HG03469 (cell line): ENCODE measurements at regions not wholly inside any gene's neighbourhood (a gene's known extent, or its start where the extent isn't known, plus 50 kb on each side); places are given as distances from the start of the nearest gene placed in this dataset.
"Not testable (repeated sequence)": the region's sequence is repeated elsewhere in the genome, so short reads cannot be mapped to it uniquely, and the experiment has no call there.

ENCODE experiments used
- ATAC-seq: cut with Tn5 transposase; IDR thresholded peaks from one replicate; pipeline ENCODE4 v1.9.1; 2021; ENCODE audit warnings: mild to moderate bottlenecking, moderate library complexity, moderate number of reproducible peaks; ENCODE audit not compliant: unreplicated experiment

DNA sequence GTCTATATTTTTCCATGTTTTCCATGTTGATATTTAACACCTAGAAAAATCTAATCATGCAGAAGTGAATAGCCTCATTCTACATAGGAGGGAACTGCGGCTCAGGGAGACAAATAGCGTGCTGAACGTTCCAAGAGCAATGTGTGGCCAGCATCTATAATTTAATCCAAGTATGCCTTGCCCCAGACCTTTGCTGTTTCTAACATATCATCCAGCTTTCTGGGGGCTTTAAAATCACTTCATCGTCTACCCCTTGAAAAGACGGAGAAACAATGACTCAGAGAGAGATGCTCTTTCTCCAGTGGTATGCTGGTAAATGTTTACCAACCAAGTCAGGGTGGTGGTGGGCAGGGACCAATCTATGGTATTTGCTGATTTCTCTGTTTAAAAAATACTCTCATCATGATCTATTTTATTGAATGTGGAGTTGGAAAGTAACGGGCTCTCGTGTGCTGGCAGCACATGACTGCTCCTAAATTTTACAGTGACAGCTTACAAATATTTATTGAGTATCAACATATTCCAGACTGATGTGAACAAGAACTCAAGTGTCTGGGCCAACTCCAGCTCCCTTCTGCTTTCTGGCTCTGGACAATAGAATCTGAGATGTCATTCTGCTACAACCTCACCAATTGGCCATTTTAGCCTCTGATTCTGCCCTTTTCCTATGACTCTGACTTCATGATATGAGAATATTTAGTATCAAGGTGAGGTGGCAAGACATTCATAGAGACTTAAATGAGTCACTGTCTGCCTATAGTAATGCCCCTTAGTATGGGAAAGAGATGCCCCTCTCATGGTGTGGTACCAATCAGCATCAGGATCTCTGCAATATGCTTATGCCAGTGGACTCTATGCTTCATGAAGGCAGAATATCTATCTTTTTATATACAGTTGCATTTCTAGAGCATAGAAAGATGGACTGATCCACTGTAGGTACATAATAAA is 407.4 kb upstream of the TNC start:
- ATAC-seq, result no peak

DNA sequence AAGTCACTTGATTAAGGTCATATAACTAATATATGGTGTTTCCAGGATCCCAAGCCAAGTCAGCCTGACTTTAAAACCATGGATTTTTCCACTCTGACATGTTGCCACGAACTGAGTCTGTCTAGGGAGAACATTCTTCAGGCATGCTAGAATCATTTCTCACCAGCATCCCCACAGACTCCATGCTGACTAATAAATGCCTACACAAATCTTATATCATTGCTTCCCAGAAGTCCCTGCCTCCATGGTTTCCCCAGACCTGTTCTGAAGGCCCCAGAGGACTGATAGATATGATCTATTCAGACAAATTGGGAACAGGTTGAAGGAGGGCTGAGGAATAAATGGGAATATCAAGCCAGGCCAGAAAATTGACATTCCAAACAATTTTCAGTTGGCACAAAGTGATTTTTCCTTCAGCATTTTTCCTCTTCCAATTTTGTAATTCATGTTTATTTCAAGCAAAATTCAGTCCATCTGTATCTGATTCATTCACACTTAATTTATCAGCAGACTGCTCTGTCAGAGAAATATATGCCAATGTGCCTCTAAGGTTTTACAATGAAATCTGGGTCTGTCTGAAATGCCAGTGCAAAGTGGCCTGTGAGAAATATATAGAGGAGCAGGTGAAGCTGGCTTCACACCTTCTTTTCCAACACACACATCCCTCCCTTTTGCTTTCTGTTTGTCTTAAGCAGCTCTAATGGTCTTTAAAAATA is 413.6 kb upstream of the TNC start:
- ATAC-seq, result no peak

DNA sequence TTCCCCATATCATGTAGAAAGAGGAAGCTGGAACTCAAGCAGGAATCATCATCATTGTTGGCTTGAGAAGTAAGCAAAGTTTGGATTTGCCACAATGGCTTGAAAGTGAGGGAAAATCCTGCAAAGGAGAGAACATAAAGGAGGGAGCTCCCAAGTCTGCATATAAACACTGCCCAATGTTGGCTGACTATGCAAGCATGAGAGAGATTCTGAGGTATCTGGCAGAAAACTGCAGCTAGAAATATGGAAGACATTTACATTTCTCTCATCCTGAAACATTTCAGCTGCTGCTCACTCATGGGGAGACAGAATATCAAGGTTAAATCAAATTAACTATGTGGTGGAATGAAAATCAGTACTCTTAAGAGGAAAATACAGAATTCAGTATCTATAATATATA is 415.6 kb upstream of the TNC start:
- ATAC-seq, result no peak

DNA sequence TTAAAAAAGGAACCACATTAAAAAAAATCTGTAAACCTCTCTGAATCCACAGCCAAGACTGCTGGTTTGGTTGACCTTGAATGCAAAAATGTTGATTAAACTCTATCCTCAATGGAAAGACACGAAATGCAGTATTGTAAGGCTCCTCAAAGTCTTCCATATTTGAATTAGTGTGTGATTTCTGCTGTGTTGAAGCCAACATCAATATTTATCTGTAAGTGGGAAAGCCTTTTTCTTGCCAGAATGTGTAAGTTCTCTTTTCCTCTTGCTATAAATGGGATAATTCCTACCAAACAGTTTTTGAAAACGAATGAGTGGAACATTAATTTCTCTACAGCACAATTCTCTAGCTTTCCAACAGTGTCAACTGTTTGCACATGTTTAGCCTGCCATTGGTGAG is 422.1 kb upstream of the TNC start:
- no peak for ATAC-seq

DNA sequence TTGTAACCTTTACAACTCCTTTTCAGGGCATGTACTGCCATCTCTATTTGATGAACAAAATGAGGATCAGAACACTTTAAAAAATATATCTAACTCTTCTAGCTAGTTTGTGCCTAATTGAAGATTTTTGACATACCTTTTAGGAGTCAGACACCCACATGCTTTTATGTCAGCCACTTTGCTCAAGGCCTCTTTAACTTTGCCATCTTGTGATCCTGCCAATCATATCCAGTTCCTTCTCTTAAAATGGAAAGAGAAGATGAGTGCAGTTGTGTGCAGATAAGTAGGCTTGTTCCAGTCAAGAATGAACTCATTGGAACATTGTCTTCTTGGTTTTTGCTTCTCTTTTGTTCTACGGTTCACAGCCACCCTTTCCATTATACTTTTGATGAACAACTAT is 425.6 kb upstream of the TNC start:
- ATAC-seq, result no peak

DNA sequence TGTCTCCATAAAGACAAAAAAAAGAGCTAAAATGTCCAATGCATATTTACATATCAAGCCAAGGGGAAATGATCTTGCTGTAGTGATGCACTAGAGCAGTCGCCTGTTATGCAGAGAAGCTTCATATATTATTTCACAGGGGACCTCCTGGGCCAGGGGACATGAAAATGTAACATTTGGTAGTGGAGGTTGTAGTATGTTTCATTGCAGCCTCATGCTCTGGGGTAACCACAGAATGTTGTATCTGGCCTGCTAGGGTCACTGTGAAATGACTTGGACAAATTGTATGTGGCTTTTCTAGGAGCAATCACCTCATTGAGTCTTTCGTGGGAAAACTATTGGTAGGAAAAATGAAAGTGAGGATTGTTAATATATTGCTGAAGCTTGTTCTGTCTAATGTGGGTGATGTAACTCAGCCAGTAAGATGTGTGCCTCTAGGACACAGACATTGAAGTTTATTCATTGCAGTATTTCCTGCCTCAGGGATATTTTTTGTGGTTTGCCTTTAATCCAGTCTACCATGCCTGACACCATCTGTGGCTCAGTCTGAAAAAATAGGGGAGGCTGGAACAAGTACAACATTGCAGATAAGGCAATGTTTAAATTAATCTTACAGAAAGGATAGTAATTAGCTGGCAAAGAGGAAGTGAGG is 430.8 kb upstream of the TNC start:
- no peak for ATAC-seq

DNA sequence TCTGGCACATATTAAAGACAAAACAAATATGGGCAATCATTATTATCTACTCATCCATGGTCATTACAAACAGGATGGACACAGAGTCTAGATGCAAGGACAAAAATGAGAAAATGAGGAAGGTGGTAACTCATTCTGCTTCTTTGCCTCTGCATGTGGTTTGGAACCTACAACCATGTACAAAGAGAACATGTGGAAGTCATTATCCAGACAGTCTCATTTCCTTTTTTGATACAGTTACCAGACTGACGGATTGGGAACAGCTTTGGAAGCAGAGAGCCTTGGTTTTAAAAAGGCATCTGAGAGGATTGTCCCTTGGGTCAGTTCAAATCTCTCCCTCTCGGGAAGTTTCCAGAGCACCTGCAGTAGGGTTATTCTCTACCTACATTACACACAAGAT is 433.4 kb upstream of the TNC start:
- ATAC-seq, result no peak

DNA sequence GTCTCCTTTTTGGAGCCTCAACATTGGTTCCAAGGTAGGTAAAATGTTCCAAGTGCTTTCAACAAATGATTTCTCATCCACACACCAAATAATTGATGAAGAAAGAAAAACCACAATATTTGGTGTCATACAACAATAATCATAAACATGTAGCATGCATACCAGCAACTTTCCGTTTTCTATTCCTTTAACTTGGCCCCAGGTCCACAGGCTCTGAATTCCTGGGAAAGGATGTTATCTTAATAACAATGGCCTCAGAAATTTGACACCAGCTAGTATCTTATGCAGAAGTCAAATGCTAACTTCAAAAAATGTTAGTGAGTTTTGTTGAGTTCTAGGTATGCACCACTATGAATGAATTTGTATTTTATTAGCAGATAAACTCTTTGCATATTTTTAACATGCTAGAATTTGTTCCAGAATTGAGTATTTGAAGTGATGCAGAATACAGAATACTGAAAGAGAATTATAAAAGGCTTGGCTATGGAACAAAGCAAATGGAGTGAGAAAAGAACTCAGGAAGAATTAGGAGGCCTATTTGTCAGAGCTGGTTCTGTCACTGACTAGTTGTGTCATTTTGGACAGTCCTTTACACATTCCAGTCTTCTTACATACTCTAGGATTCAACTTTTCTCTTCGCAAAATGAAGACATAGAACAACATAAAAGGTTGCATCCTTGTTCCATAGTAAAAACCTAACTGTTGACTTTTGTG is 435.3 kb upstream of the TNC start:
- ATAC-seq, result no peak

DNA sequence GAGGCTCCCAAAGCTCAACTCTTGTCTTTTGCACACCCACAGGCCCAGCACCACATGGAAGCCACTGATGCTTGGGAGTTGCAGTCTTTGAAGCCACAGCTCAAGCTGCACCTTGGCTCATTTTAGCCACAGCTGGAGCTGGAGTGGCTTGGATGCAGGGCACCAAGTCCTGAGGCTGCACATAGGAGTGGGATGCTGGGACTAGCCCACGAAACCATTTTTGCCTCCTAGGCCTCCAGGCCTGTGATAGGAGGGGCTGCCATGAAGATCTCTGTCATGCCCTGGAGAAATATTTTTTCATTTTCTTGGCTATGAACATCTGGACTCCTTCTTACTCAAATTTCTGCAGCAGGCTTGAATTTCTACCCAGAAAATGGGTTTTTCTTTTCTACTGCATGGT is 438.5 kb upstream of the TNC start:
- ATAC-seq, result no peak

DNA sequence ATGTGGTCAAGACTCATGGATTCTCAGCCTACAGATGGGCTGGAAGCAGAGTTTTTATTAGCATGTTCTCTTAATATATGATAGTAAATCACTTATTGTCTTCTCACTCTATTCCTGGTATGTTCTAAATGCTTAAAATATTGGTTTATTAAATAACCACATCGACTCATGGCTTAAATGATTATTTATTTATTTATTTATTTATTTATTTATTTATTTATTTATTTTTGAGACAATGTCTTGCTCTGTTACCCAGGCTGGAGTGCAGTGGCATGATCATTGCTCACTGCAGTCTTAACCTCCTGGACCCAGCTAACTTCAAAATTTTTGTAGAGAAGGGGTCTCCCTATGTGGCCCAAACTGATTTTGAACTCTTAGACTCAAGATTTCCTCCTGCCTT is 457.2 kb upstream of the TNC start:
- ATAC-seq, result no peak

DNA sequence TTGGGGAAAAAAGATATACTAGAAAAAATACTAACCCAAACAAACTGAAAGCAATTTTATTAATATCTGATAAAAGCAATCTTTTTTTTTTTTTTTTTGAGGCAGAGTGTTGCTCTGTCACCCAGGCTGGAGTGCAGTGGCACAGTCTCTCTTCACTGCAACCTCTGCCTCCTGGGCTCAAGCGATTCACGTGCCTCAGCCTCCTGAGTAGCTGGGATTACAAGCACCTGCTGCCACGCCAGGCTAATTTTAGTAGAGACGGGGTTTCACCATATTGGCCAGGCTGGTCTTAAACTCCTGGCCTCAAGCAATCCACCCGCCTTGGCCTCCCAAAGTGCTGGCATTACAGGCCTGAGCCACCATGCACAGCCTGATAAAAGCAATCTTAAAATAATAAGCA is 467.5 kb upstream of the TNC start:
- ATAC-seq, result not testable (repeated sequence)

DNA sequence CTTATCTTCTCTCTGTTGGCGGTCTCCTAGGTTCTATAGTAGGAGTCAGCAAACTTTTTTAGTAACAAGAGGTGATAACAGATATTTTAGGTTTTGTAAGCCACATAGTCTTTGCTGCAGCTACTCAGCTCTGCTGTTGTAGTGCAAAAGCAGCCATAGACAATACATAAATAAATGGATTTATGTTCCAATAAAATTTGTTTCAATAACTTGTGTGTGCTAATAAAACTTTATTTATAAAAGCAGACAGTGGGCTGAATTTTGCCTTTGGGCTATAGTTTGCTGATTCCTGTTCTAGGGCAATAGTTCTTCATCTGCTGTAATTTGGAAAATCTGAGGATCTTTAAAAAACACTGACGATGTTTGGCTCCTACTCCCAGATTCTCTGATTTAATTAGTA is 469.4 kb upstream of the TNC start:
- ATAC-seq, result no peak

DNA sequence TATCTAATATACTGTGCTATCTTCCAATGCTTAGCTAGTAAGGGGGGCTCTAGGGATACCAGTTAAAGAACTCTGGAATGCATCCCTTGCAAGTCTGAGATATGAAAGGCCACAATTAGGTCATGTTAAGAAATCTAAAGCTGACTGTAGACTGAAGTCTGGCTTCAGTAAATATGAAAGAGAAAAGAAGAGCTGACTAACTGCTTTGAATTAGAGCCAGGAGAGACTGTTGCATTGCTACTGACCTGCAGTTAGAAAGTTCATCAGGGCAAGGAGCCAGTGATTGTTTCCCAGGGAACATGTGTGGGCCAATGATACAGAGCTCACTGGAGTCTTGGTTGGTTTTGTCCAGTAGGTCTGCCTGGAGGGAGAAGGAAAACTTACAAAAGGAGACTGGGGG is 472.1 kb upstream of the TNC start:
- ATAC-seq, result no peak

DNA sequence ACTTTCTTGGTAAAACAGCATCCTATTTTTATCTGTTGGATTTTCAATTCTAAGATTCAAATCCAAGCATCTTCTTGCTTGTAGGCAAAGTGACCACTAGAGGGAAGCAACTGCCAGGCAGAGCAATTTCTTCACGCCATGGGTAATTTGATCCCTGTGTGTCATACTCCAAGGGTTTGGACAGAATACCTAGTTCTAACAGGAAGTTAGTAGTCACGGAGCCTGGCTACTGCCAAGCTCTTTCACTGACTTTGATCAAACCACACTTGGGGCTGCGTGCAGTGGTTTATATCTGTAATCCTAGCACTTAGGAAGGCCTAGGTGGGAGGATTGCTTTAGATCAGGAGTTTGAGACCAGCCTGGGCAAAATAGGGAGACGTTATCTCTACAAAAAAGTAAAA is 473.6 kb upstream of the TNC start:
- no peak for ATAC-seq

DNA sequence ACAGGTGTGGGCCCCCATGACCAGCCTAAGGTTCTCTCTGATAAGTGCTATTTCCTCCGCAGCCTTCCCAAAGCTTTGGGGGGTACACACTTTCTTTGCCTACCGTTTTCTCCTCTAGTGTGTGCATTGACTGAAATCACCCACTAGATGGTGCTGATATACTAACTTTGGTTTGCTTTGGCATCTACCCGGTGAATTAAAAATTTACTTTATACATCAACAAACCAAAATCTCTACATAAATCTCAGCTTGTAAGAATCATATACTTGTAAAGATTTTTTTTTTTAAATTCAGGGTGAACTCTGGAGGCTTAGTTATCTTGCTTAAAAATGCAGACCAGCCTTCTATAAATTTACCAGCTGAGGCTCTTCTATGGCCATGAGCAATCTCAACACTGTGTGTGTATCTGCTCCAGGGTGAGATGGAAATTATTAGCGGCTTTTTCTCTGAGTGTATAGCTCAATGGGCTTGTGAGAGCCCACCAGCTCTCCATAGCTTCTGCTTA is 475.7 kb upstream of the TNC start:
- ATAC-seq, result no peak

DNA sequence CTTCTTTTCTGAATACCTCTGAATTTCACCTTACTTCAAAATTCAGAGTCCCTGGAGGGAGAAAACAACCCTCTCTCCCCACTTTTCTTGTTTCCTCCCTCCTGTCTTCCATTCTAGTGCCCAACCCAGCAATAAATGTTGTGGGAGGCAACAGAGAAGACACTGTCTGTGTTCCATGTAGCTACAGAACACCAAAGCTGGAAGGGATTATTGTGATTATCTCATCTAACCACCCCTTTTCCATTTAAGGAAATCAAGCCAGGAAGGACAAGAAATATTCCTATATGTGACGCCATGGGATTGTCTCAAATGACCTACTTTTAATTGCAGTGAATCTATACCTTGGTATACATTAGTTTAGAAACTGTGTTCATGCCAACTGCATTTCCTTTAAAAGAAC is 476.6 kb upstream of the TNC start:
- no peak for ATAC-seq

DNA sequence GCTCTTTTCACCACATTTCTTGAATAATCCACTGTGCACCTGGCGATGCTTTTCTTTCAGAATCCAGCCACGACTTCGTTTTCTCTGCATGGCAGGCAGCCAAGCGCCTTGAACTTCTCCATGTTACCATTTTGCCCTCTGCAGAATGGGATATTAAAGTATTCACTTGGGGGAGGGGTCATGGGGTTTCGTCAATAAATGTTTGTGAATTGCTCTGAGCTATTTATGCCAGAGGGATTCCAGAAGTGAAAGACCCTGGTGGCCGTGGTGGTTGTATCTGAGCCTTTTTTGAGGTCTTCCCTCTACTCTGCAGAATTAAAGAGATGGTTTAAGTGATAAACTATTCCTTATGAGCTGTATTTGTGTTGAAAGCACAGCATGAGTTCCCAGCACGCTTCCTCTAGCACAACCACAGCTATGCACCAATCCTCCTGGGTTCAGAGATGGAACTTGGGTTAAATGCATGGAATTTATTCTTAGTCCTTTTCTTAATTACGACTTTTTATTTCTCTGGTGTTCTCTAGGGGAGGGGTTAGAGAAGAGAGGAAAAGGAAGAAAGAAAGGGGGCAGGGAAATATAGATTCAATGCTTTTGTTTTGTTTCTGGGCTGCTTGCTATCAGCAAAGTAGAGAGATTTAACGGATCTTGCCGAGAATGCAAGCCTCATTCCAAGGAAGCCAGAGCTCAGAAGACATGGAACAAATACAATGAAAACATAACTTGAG is 478.2 kb upstream of the TNC start:
- ATAC-seq, result no peak

DNA sequence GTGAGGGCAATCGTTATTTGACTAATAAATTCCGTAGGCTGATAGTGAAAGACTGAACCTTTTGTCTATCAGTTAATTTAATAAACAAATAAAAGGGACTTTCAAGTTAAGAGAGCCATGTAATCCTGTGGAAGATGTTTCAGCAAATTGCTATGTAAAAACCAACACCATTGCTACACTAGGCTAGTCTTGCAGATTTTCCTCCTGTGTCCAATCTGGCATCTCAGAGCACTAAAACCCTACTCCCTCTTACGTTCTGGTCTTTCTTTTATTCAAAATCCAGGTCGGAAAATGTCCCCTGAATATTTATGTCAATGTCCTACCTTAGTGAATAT is 478.8 kb upstream of the TNC start:
- ATAC-seq, result no peak

DNA sequence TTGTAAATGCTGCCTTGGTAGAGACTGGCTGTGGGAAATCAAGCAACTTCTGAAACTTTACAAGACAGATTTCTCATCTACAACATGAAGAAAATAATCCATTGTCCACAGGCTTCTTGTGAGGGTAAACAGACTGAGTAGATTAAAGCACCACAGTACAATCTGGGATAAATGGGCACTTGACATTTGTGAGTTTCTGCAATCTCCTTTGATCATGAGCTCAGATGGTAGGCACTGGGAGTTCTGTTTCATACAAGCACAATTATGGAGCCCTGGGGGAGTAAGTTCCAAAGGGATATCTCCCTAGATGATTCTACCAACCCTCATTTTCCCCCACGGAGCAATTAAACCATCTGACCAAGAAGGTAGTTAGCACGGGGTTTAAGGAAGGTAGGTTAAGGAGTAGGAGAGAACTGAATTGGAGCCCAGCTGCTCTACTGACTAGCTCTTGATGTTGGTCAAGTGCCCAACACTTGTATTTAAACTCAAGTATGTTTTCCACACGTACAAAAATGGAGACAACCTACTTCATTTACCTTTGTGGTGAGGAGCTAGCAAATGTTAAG is 479.5 kb upstream of the TNC start:
- no peak for ATAC-seq

DNA sequence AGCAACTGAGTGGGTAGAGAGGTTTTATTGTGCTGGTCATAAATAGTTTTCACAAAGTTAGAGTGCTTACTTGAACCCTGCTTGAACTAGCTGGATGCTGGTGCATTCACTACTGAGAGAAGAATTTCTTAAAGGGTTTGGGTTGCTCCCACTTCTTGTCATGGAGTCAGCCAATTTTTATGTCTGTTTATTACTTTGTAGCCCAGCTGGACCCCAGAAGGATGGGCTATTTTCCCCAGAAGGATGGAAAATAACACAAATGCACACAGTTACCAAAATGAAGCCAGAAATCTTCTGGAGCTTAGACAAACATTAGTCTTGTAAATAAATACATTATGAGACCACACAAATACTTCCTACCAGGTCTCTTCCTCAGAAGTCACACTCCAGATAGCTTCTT is 480.8 kb upstream of the TNC start:
- ATAC-seq, result no peak
